H9 (cell line): ENCODE measurements at regions not wholly inside any gene's neighbourhood (a gene's known extent, or its start where the extent isn't known, plus 50 kb on each side); places are given as distances from the start of the nearest gene placed in this dataset.
A peak's percentile ranks its signal among the peaks of the same experiment; 100 is the strongest.

Experiments
- DNase-seq: peaks from one replicate; pipeline ENCODE4 v3.0.0-alpha.2; 2017
- H2AFZ ChIP-seq: one replicate; pipeline ENCODE4 v1.6.1; 2013; ENCODE audit warnings: mild to moderate bottlenecking, low read length, control low read depth, moderate library complexity
- H2AK5ac ChIP-seq: 2 replicates; pipeline ENCODE4 v1.6.1; 2013; ENCODE audit warnings: low read length, control low read depth, mixed read lengths; ENCODE audit not compliant: insufficient read length
- H2BK120ac ChIP-seq: one replicate; pipeline ENCODE4 v1.6.1; 2013; ENCODE audit warnings: low read depth, mild to moderate bottlenecking, low read length, control low read depth, inconsistent platforms; ENCODE audit not compliant: poor library complexity, severe bottlenecking
- H2BK12ac ChIP-seq: 2 replicates; pipeline ENCODE4 v1.6.1; 2013; ENCODE audit warnings: low read length, control low read depth, mixed read lengths, low read depth; ENCODE audit not compliant: insufficient read length
- H2BK15ac ChIP-seq: 2 replicates; pipeline ENCODE4 v1.6.1; 2013; ENCODE audit warnings: low read depth, low read length, control low read depth
- H2BK20ac ChIP-seq: one replicate; pipeline ENCODE4 v1.6.1; 2013; ENCODE audit warnings: low read depth, mild to moderate bottlenecking, low read length, control low read depth, inconsistent platforms; ENCODE audit not compliant: poor library complexity, severe bottlenecking
- H2BK5ac ChIP-seq: 2 replicates; pipeline ENCODE4 v1.6.1; 2013; ENCODE audit warnings: low read length, control low read depth, mixed read lengths; ENCODE audit not compliant: insufficient read length
- H3K14ac ChIP-seq: 2 replicates; pipeline ENCODE4 v1.6.1; 2013; ENCODE audit warnings: low read length, control low read depth; ENCODE audit not compliant: insufficient read depth
- H3K18ac ChIP-seq: 2 replicates; pipeline ENCODE4 v1.6.1; 2013; ENCODE audit warnings: low read depth, mild to moderate bottlenecking, mixed read lengths, low read length, control low read depth; ENCODE audit not compliant: insufficient read length
- H3K23ac ChIP-seq: 2 replicates; pipeline ENCODE4 v1.6.1; 2013; ENCODE audit warnings: low read length, control low read depth, mixed read lengths, low read depth; ENCODE audit not compliant: insufficient read length
- H3K23me2 ChIP-seq: 2 replicates; pipeline ENCODE4 v1.6.1; 2013; ENCODE audit warnings: low read depth, mild to moderate bottlenecking, mixed read lengths, low read length, control low read depth; ENCODE audit not compliant: insufficient read length, poor library complexity, severe bottlenecking
- H3K27ac ChIP-seq: 2 replicates; pipeline ENCODE4 v1.5.1; 2013; ENCODE audit warnings: low read length, control low read depth, mixed read lengths, low read depth; ENCODE audit not compliant: insufficient read length
- H3K27me3 ChIP-seq: 2 replicates; pipeline ENCODE4 v1.6.1; 2013; ENCODE audit warnings: low read length, control low read depth, inconsistent platforms; ENCODE audit not compliant: insufficient read depth
- H3K4ac ChIP-seq: 2 replicates; pipeline ENCODE4 v1.6.1; 2013; ENCODE audit warnings: low read depth, mild to moderate bottlenecking, control low read depth, inconsistent platforms, low read length, moderate library complexity
- H3K4me1 ChIP-seq: 2 replicates; pipeline ENCODE4 v1.6.1; 2013; ENCODE audit warnings: low read length, control low read depth, inconsistent platforms; ENCODE audit not compliant: insufficient read depth
- H3K4me2 ChIP-seq: 2 replicates; pipeline ENCODE4 v1.6.1; 2013; ENCODE audit warnings: low read length, control low read depth, mixed read lengths; ENCODE audit not compliant: insufficient read length, insufficient read depth
- H3K56ac ChIP-seq: 2 replicates; pipeline ENCODE4 v1.6.1; 2013; ENCODE audit warnings: low read depth, mild to moderate bottlenecking, mixed read lengths, low read length, control low read depth; ENCODE audit not compliant: insufficient read length
- H3K79me1 ChIP-seq: 2 replicates; pipeline ENCODE4 v1.6.1; 2013; ENCODE audit warnings: low read depth, mild to moderate bottlenecking, moderate library complexity, low read length, control low read depth, inconsistent platforms; ENCODE audit not compliant: insufficient read depth, poor library complexity, severe bottlenecking
- H3K79me2 ChIP-seq: 2 replicates; pipeline ENCODE4 v1.6.1; 2013; ENCODE audit warnings: low read length, control low read depth, inconsistent platforms; ENCODE audit not compliant: insufficient read depth
- H3K9ac ChIP-seq: 2 replicates; pipeline ENCODE4 v1.6.1; 2013; ENCODE audit warnings: low read length, control low read depth, mixed read lengths; ENCODE audit not compliant: insufficient read length; ENCODE audit errors: extremely low read depth
- H3K9me3 ChIP-seq: one replicate; pipeline ENCODE4 v1.6.1; 2013; ENCODE audit warnings: low read depth, low read length, inconsistent platforms; ENCODE audit not compliant: control insufficient read depth
- H3T11ph ChIP-seq: one replicate; pipeline ENCODE4 v1.6.1; 2013; ENCODE audit warnings: mild to moderate bottlenecking, low read length, control low read depth, inconsistent platforms
- H4K20me1 ChIP-seq: one replicate; pipeline ENCODE4 v1.6.1; 2013; ENCODE audit not compliant: control insufficient read depth, insufficient read length, insufficient read depth
- H4K5ac ChIP-seq: 2 replicates; pipeline ENCODE4 v1.6.1; 2013; ENCODE audit warnings: low read depth, mild to moderate bottlenecking, mixed read lengths, low read length, control low read depth; ENCODE audit not compliant: insufficient read length
- H4K8ac ChIP-seq: replicated peaks from 2 replicates; pipeline ENCODE4 v1.6.1; 2013; ENCODE audit warnings: low read length, control low read depth, mixed read lengths, low read depth; ENCODE audit not compliant: insufficient read length
- H4K91ac ChIP-seq: 2 replicates; pipeline ENCODE4 v1.6.1; 2013; ENCODE audit warnings: low read depth, mild to moderate bottlenecking, moderate library complexity, mixed read lengths, low read length, control low read depth; ENCODE audit not compliant: insufficient read length
- H3K27ac Mint-ChIP-seq, 3 experiments: 2 replicates in 2 of 3; 3 replicates in 1 of 3; pipeline ENCODE4 v1.8.0; 2020 to 2021; ENCODE audit warnings: mixed read lengths in 3 of 3, mild to moderate bottlenecking in 1 of 3, moderate library complexity in 1 of 3
- H3K27me3 Mint-ChIP-seq: 2 replicates; pipeline ENCODE4 v1.8.0; 2021; ENCODE audit warnings: low read depth, mild to moderate bottlenecking, moderate library complexity, mixed read lengths
- H3K36me3 Mint-ChIP-seq, 3 experiments: 2 replicates in 2 of 3; 3 replicates in 1 of 3; pipeline ENCODE4 v1.8.0; 2020 to 2021; ENCODE audit warnings: low read depth in 3 of 3, mixed read lengths in 3 of 3; ENCODE audit not compliant: insufficient read depth in 1 of 3
- H3K4me1 Mint-ChIP-seq, 2 experiments: 2 replicates each; pipeline ENCODE4 v1.8.0; 2020; ENCODE audit warnings: mixed read lengths in 2 of 2
- H3K4me3 Mint-ChIP-seq, 2 experiments: 2 replicates in 1 of 2; 3 replicates in 1 of 2; pipeline ENCODE4 v1.8.0; 2020 to 2021; ENCODE audit warnings: mild to moderate bottlenecking in 2 of 2, mixed read lengths in 2 of 2, moderate library complexity in 1 of 2
- H3K9me3 Mint-ChIP-seq, 2 experiments: 2 replicates in 1 of 2; 3 replicates in 1 of 2; pipeline ENCODE4 v1.8.0; 2020; ENCODE audit warnings: mild to moderate bottlenecking in 2 of 2, mixed read lengths in 2 of 2, moderate library complexity in 1 of 2
- CTCF ChIP-seq: fragments of 200-600 bp; sonication (generic); conservative IDR thresholded peaks from 3 replicates; pipeline ENCODE4 v1.8.0; 2021; ENCODE audit warnings: antibody characterized with exemption, mild to moderate bottlenecking
- WGBS: extraction: QIAGEN DNeasy Blood & Tissue Kit; methylation state at CpG from one replicate; pipeline ENCODE4 v1.1.7; 2013; ENCODE audit warnings: missing lambda C conversion rate, low lambda C conversion rate, mixed read lengths; ENCODE audit not compliant: insufficient read length; ENCODE audit errors: extremely low coverage; 5-methylcytosine and 5-hydroxymethylcytosine counted together

GRCh38 chr3:107065094-107065861 is 312.0 kb upstream of the CCDC54 start:
- peak overlapping the region in 1 of 3 experiments; percentile 71; a peak in 1 of 7 replicates for H3K27ac Mint-ChIP-seq
- peak overlapping the region; percentile 32 for H3K9ac ChIP-seq

More at GRCh38 chr3:107065094-107065861, 312.0 kb upstream of the CCDC54 start:
- DNase-seq: no peak
- no peak for TF ChIP-seq CTCF
- Histone ChIP-seq H3K4ac (no peak overlapping the region), H4K91ac (no peak overlapping the region), H3K27ac (no peak overlapping the region), H3K4me2 (no peak overlapping the region), H3K79me2 (no peaks in the 10 kb centered on the region), H4K5ac (no peak overlapping the region), H4K20me1 (no peaks in the 10 kb centered on the region), H3K9me3 (no peaks in the 10 kb centered on the region), H2BK20ac (no peak overlapping the region), H2BK5ac (no peak overlapping the region), H3K14ac (no peak overlapping the region), H3K18ac (peak overlapping the region; percentile 40), H3K23ac (no peak overlapping the region), H3T11ph (no peak overlapping the region), H2BK12ac (no peak overlapping the region), H2AFZ (no peak overlapping the region), H3K79me1 (no peaks in the 10 kb centered on the region), H3K4me1 (peaks cover 3% of the 10 kb centered on the region), H2BK15ac (no peak overlapping the region), H2AK5ac (no peak overlapping the region), H3K23me2 (no peaks in the 10 kb centered on the region), H2BK120ac (no peak overlapping the region), H3K27me3 (no peaks in the 10 kb centered on the region), H4K8ac (no peak overlapping the region), H3K56ac (no peak overlapping the region)
- no peaks in the 10 kb centered on the region for H3K27me3 Mint-ChIP-seq
- peaks cover 4 to 7% of the 10 kb centered on the region in 2 experiments; a peak in 3 of 5 replicates for H3K9me3 Mint-ChIP-seq
- WGBS: no CpG with 5 or more reads among the region's 13 CpGs
- H3K36me3 Mint-ChIP-seq: peaks cover 0 to 19% (median 10%) of the 10 kb centered on the region in 3 experiments; a peak in 5 of 7 replicates
- peaks cover 32 to 35% of the 10 kb centered on the region in 2 experiments for H3K4me1 Mint-ChIP-seq
- H3K4me3 Mint-ChIP-seq: no peak overlapping the region
